Glutamatergic neuron (in vitro differentiated cells): ENCODE measurements at regions not wholly inside any gene's neighbourhood (a gene's known extent, or its start where the extent isn't known, plus 50 kb on each side); places are given as distances from the start of the nearest gene placed in this dataset.
A peak's percentile ranks its signal among the peaks of the same experiment; 100 is the strongest.

Experiments
- DNase-seq: peaks from one replicate; pipeline ENCODE4 v3.0.0; 2022
- H3K27ac Mint-ChIP-seq: one replicate; pipeline ENCODE4 v1.8.0; 2020; ENCODE audit warnings: mild to moderate bottlenecking, mixed read lengths, inconsistent platforms; ENCODE audit not compliant: unreplicated experiment
- H3K27me3 Mint-ChIP-seq: one replicate; pipeline ENCODE4 v1.8.0; 2020; ENCODE audit warnings: mild to moderate bottlenecking, moderate library complexity, mixed read lengths, inconsistent platforms; ENCODE audit not compliant: unreplicated experiment
- H3K36me3 Mint-ChIP-seq: one replicate; pipeline ENCODE4 v1.8.0; 2020; ENCODE audit warnings: mild to moderate bottlenecking, mixed read lengths, inconsistent platforms; ENCODE audit not compliant: unreplicated experiment
- H3K4me1 Mint-ChIP-seq: one replicate; pipeline ENCODE4 v1.8.0; 2020; ENCODE audit warnings: mild to moderate bottlenecking, low read depth, mixed read lengths, inconsistent platforms; ENCODE audit not compliant: unreplicated experiment
- H3K4me3 Mint-ChIP-seq: one replicate; pipeline ENCODE4 v1.8.0; 2020; ENCODE audit warnings: mild to moderate bottlenecking, mixed read lengths, inconsistent platforms; ENCODE audit not compliant: unreplicated experiment
- H3K9me3 Mint-ChIP-seq: one replicate; pipeline ENCODE4 v1.8.0; 2020; ENCODE audit warnings: mild to moderate bottlenecking, moderate library complexity, mixed read lengths, inconsistent platforms; ENCODE audit not compliant: unreplicated experiment
- TF ChIP-seq, protein P1 (sequence below): fragments of 200-600 bp; sonication (generic); IDR thresholded peaks from one replicate; pipeline ENCODE4 v1.5.0; 2021; ENCODE audit not compliant: partially characterized antibody, unreplicated experiment

DNA sequence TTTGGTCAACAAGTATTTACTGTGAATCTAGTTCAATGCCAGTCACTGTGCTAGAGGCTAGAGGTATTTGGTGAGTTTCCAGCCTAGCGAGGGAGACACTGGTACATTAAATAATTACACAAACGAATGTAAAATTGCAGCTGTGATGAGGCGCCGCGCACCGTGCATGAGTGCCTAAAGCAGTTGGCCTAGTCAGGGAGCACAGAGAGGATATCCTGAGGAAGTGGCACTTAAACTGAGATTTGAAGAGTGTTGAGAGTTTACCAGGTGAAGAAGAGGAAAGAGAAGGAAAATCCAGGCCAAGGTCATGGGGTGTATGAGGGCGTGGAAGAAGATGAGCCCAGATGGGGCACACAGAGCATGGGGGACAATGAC lies 157.6 kb upstream of the NDUFV2 start:
- Mint-ChIP-seq H3K36me3 (no peaks in the 10 kb centered on the region), H3K27ac (no peak overlapping the region), H3K4me1 (peaks cover 21% of the 10 kb centered on the region), H3K27me3 (peaks cover 11% of the 10 kb centered on the region), H3K4me3 (no peak overlapping the region), H3K9me3 (peaks cover 12% of the 10 kb centered on the region)
- DNase-seq: no peak
- TF ChIP-seq, protein P1, sequence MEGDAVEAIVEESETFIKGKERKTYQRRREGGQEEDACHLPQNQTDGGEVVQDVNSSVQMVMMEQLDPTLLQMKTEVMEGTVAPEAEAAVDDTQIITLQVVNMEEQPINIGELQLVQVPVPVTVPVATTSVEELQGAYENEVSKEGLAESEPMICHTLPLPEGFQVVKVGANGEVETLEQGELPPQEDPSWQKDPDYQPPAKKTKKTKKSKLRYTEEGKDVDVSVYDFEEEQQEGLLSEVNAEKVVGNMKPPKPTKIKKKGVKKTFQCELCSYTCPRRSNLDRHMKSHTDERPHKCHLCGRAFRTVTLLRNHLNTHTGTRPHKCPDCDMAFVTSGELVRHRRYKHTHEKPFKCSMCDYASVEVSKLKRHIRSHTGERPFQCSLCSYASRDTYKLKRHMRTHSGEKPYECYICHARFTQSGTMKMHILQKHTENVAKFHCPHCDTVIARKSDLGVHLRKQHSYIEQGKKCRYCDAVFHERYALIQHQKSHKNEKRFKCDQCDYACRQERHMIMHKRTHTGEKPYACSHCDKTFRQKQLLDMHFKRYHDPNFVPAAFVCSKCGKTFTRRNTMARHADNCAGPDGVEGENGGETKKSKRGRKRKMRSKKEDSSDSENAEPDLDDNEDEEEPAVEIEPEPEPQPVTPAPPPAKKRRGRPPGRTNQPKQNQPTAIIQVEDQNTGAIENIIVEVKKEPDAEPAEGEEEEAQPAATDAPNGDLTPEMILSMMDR: no peak

DNA sequence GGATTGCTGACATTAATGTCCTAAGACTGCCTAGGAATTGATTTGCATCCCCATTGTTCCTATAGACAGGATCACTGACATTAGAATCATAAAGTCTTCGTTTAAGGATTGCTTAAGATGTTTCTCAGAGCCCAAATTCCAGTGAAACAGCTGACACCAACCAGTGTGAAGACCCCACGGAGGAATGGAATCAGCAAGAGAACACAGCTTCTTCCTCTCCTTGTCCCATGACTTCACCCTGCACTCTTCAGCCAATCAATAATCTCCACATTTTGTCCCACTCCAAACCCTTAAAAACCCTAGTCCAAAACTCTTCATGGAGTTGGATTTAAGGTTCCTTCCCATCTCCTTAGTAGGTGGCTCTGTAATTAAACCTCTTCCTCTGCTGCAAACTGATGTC lies 157.0 kb upstream of the NDUFV2 start:
- Mint-ChIP-seq H3K27ac (no peak overlapping the region), H3K27me3 (peaks cover 11% of the 10 kb centered on the region), H3K9me3 (peaks cover 12% of the 10 kb centered on the region), H3K36me3 (no peaks in the 10 kb centered on the region), H3K4me1 (peaks cover 22% of the 10 kb centered on the region), H3K4me3 (no peak overlapping the region)
- TF ChIP-seq, protein P1: no peak
- DNase-seq: no peak

DNA sequence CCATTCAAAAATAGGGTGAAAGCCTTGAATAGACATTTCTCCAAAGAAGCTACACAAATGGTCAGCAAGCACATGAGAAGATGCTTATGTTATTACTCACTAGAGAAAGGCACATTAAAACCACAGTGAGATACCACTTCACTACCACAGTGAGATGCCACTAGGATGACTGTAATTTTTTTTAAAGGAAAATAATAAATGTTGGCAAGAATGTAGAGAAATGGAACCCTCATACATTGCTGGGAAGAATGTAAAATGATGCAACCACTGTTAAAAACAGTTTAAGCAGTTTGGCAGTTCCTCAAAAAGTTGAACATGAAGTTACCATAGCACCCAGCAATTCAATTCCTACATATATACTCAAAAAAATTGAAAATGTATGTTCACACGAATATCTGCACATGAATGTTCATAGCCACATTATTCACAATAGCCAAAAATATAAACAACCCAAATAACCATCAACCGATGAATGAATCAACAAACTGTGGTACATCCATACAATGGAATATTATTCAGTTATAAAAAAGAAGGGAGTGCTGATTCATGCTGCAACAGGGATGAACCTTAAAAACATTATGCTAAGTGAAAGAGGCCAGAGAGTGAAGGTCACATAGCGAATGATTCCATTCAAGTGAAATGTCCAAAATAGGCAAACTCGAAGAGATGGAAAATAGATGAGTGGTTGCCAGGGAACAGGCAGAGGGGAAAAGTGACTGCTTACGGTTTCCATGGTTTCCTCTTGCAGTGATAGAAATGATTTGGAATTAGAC lies 156.2 kb upstream of the NDUFV2 start:
- Mint-ChIP-seq H3K27me3 (peaks cover 11% of the 10 kb centered on the region), H3K27ac (no peak overlapping the region), H3K36me3 (no peaks in the 10 kb centered on the region), H3K9me3 (peaks cover 12% of the 10 kb centered on the region), H3K4me1 (peaks cover 23% of the 10 kb centered on the region), H3K4me3 (no peak overlapping the region)
- DNase-seq: no peak
- TF ChIP-seq, protein P1: no peak

DNA sequence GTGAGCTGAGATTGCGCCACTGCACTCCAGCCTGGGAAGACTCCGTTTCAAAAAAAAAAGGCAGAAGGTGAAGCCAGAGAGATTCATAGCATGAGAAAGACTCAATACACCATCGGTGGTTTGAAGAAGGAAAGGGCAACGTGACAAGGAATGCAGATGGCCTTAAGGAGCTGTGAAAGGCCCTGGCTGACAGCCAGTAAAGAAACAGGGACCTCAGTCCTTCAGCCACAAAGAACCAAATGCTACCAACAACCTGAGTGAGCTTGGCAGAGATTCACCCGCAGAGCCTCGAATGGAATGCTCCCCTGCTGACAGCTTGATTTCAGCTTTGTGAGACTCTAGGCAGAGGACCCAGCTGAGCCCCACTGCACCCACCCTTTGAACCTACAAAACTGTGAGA lies 154.9 kb upstream of the NDUFV2 start:
- TF ChIP-seq, protein P1: no peak
- peaks cover 31% of the 10 kb centered on the region for H3K4me1 Mint-ChIP-seq
- H3K27ac Mint-ChIP-seq: no peak overlapping the region
- peaks cover 14% of the 10 kb centered on the region for H3K9me3 Mint-ChIP-seq
- no peak overlapping the region for H3K4me3 Mint-ChIP-seq
- no peaks in the 10 kb centered on the region for H3K36me3 Mint-ChIP-seq
- H3K27me3 Mint-ChIP-seq: peaks cover 11% of the 10 kb centered on the region
- DNase-seq: no peak

DNA sequence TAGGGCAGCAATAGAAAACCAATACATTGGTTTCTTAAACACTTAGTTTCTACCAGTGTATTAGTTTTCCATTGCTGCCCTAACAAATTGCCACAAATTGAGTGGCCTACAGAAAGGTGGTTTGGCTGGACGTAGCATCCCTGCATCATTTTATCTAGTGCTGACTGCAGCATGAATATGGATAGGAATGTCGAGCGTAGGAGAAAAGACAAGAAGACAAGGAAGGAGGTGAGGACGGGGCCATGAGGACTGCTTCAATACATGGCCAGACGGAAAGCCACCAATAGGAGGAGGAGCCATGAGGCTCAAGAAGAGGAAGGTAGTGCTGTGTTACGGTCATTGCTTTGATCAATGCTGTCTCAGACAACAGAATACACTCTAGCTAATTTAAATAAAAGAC lies 154.5 kb upstream of the NDUFV2 start:
- Mint-ChIP-seq H3K27me3 (peaks cover 9% of the 10 kb centered on the region), H3K4me1 (peaks cover 33% of the 10 kb centered on the region), H3K4me3 (no peak overlapping the region), H3K9me3 (peaks cover 14% of the 10 kb centered on the region), H3K27ac (peak overlapping the region; percentile 92), H3K36me3 (no peaks in the 10 kb centered on the region)
- DNase-seq: no peak
- TF ChIP-seq, protein P1: no peak
